GM21390 (cell line): ENCODE measurements at regions not wholly inside any gene's neighbourhood (a gene's known extent, or its start where the extent isn't known, plus 50 kb on each side); places are given as distances from the start of the nearest gene placed in this dataset.

ENCODE experiments used
- ATAC-seq: cut with Tn5 transposase; IDR thresholded peaks from one replicate; pipeline ENCODE4 v1.9.1; 2021; ENCODE audit not compliant: unreplicated experiment

DNA sequence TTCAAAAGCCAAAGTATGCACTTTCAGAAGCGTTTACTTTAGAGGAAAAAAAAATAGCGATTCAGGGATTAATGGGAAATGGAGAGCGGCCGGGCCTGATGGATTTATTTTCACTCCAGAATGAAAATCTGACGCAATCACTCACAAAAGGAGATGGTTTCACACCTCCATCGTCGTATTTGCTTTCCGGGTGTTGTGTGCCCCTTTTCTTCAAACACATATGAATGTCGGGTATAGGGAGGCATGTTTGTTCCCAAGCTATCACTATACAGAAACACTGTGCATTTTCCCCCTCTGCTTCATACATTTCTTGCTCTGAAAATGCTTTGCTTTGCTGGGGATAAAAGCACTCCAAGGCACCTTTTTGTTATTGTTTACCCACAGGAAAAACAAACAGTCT, 562.2 kb upstream of the ZFHX3 start:
- ATAC-seq = no peak

DNA sequence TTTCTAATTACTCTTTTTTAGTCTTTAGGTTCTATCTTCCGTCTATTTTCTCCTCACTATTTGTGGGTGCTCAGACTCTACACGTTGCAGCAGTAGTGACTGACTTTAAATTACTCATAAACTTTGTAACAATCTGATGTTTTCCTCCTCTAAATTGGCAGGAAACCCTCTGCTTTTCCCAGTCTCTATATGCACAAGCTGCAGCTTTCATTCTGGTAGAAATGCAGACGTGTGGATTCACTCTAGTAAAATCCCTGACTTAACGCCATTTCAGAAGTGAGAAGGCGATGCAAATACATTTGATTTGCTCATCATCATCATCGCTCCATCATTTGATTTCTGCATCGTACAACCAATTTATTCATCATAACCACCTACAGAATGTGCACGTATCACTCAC, 561.0 kb upstream of the ZFHX3 start:
- ATAC-seq = no peak

DNA sequence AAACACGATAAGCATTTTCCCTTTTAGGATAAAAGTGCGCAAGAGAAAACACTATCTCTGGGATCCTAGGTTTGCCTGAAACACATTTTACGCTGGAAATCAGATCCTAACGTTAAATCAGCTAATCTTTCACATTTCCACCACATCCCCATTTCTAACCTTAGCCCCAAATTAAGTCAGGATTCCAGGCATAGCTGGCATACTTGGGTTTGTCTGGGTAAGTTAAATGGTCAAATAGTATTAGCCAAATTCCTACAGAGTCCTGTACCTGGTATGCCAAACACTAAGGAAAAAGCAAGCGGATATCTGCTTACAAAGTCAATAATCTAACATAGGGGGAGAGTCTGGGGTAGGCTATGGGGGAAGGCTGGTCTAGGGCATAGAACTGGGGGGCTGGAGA, 557.4 kb upstream of the ZFHX3 start:
- ATAC-seq = no peak

DNA sequence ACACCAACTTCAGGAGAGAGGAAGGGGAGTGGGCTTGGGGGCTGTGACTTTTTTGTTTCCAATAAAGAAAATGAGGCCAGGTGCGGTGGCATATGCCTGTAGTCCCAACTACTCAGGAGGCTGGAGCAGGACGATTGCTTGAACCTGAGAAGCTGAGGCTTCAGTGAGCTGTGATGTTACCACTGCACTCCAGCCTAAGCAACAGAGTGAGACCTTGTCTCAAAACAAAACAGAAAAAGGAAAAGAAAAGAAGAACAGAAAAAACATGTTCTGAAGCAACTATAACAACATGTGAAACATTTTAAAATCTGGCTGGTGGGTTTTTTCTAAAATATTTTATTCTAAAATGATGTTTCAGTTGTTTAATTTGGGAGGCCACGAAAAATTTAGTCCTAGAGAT, 554.0 kb upstream of the ZFHX3 start:
- ATAC-seq = no peak

DNA sequence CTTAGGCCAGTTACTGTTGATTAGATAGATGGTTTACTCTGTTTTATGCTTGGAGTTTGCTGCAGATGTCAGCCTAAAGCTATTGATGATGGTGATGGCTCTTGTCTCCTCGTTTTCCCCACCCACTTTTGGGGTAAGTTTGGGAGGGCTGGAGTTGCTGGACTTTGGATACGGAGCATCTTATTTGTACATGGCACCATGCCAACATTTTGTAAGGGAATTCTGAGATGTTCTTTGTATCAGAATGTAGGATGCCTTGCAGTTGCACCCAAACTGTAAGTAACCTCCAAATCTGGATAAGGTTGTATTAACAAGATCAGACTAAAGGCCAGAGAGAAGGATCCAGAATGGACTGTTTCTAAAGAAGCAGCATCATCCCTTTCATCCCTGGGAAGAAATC, 551.9 kb upstream of the ZFHX3 start:
- no peak for ATAC-seq

DNA sequence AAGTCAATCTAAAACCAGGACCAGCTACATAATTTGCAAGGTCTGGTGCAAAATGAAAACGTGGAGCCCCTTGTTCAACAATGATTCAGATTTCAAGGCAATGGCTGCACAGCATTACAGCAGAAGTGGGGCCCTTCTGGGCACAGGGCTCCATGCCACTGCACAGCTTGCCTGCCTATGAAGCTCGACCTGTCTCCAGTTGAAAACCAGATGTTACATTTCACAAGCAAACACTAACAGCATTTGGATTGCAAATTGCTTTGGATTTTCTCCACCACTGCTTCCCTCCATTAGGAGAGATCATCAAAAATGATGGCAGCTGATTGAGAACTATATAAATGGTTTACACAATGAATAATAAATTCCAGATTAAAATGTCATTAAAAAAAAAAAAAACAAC, 551.4 kb upstream of the ZFHX3 start:
- no peak for ATAC-seq

DNA sequence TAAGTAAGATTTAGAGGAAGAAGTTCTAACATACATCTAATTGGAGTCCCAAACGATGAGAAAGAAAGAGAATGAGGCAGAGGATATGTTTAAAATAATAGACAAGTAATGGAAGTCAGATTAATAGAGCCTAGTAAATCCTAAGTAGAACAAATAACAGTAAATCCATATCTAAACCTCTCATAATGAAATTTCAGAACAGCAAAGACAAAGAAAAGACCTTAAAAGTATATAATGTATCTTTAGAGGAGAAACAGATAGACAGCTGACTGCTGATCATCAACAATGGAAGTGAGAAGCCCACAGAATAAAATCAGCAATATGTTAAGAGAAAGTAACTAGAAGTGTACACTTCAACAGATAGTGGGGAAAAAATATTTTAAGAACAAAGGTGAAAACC, 536.2 kb upstream of the ZFHX3 start:
- ATAC-seq = no peak

DNA sequence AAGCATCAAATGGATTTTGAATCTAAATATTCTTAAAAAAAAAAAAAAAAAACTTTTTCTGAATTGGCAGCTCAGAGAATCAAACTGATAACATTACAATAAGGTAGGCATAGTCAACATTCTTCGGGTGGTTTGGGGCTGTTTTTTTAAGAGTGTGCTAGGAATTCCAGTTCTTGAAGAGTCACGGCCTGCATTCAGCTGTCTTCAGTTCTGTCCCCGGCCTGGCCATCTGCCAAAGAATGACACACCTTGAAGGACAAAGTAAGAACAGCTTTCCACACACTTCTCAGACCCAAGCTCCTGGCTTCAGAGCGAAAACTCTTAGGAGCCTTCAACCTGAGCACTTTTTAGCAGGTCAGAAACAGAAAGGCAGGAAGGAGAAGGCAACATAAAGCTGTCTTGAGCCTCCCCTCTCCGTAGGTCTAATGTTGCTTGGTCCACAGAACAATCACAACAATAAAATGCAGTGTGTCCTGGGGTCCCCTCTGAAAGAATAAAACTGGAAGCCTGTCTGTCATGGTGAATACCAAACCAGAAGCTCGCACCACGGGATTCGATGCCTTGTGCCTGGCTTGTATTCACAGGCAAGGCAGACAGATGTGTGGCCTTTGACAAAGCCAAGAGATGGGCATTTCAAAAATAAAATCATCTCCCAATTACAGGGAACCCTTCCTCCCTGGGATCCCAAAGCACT, 524.4 kb upstream of the ZFHX3 start:
- ATAC-seq = no peak

DNA sequence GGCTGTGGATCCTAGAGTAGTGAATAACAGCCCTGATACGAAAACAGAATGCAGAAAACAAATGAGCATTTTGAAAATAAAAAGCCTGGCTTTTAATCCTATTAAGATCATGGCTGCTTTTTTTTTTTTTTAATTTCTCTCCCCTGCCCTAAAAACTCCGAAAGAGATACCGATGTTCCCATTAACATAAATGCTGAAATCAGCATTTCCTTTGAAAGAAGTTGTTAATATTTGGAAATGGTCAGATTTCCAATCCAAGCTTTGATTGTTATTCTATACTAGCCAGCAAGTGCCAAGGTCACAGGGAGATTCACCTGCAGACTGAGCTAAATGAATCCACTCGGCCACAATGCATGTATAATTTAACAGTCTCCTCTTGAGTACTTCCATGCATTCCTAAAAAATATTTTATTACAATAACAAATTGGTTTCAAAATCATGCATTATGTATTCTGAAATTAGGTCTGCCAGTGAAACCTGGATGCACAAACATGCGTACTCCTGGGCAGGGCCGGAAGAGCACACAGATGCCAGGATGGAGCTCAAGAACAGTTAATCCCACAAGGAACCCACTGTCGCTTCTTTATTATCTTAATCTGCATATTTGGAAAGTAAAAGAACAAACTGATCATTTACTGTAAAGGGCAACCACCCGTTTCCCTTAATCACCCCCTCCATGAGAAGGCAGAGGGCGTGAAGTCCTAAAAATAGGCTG, 521.5 kb upstream of the ZFHX3 start:
- ATAC-seq = no peak

DNA sequence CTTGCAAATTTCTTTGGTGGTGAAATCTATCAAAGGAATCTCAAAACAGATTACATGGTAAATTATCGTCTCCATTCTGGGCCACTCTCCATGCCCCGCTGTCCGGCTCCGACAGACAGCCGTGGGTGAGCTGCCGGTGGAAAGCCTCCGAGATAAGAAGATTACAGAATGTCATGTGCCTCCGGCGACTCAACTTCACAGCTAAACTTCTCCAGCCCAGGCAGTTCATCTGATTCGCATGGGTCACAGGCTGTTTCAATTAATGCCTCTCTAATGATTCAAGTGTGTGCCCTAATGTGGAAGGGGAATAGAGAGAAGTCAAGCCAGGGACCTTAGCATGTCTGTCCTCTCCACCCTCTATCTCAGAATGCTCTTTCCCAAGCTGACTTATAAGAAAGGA, 520.8 kb upstream of the ZFHX3 start:
- no peak for ATAC-seq

DNA sequence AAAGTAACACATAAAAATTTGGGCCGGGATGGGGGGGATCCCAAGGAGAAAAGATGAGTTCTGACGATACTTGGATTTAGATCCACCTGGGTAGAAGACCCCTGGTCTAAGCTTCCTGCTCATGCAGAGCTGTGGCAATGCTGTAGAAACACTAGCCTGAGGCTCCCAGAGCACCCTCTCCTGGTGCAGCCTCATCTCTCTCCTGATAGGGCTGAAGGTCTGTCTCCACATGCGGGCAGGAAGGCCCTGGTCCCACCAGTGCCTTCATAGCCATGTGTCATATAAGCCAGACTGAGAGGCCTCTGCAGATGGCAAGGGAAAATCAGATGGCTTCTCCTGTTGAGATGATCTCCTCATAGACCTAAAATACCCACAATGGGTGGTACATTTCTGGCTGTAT, 518.0 kb upstream of the ZFHX3 start:
- ATAC-seq = no peak

DNA sequence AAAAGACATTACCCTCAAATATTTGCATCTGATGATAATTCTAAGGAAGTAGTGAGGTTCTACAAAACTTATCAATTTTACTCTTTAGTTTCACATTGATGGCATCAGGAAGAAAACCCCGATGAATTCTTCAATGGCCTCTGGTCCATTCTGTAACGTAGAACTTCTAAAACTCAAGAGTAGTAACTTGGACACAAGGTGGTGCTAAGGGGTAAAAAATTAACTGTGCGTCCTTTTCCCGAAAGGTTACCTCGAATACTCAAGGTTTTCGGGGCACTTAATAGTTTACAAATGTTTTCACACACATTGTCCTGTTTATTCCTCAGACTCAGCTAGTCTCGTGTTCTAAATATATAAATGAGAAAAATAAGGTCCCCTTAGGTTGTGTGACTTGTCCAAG, 517.3 kb upstream of the ZFHX3 start:
- no peak for ATAC-seq

DNA sequence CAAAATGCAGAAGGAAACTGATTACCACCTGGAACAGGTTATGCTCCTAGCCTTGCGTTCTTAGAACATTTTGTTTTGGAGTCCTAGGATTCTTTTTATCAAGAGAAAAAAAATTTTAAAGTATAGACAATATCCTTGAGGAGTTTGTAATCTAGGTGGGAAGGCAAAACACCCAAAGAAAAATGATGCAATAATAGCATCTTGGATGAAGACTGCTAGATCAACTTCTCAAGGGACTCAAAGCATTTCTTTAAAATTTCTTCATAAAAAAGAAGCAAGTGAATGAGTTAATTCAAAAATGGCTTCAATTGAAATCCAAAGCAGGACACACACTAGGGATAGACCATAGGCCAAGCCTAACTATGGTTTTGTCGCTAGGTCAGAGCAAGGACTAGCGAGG, 515.8 kb upstream of the ZFHX3 start:
- no peak for ATAC-seq

DNA sequence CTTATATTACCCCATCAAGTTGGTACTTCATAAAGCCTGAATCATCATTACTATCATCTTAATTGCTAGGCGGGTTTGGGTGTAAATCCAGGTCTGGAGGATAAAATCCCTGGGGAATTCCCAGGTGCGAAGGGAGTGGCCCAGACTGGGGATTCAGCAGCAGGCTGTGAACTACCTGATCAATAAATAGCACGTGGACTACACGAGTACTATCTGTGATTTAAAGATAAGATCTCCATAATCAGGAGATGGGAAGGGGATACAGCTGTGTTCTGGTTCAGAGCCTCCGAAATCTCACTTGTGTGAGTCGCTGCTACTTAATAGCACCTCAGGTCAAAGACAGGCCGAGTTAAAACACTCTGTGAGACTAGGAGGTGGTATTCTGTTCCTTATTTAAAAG, 512.6 kb upstream of the ZFHX3 start:
- no peak for ATAC-seq

DNA sequence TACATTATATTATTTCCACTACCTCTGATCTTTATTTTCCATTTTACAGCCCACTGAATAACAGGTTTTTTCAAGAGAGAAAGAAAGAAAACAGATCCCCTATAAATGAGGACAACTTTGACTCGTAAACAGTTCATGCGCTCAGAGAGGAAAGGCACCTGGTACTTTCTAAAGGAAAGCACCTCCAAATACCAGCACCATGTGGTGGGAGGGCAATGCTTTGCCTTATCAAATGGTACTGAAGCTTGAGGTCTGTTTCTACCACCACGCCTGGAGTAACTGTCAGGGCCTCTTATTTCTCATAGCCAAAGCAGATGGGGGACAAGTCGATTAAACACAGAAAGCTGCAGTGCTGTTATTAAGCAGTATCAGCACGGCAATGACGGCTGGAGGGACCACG, 510.3 kb upstream of the ZFHX3 start:
- no peak for ATAC-seq

DNA sequence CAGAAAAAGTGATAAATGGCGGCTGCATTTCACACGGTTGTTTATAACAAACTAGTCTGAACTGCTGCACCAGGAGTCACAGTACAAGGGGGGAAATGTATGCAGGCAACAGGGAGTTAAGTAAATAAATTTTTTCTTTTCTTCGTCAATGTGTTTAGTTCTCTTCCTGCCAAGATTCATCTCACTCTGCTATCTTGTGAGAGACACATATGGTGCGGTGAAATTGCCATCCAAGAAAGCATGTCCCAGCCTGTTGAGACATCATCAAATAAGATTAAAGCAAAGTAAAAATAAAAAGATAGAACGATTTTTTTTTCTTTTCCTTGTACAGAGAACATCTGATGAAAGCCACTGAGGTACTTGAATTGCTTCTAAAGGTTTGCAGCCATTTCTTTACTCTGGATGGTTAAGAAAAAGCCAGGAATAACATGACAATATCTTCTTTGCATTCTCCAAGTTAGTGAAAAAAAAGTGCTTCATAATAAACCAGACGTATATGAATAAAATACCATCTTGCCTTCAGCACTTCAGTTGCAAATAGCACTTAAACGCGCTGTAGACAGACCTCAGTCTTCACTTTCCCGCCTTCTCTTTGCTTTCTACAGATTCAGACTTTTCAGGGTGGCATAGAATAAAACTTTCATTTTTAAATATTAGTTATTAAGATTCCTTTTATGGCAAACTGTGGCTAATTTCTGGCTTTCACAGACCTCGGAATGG, 506.2 kb upstream of the ZFHX3 start:
- no peak for ATAC-seq

DNA sequence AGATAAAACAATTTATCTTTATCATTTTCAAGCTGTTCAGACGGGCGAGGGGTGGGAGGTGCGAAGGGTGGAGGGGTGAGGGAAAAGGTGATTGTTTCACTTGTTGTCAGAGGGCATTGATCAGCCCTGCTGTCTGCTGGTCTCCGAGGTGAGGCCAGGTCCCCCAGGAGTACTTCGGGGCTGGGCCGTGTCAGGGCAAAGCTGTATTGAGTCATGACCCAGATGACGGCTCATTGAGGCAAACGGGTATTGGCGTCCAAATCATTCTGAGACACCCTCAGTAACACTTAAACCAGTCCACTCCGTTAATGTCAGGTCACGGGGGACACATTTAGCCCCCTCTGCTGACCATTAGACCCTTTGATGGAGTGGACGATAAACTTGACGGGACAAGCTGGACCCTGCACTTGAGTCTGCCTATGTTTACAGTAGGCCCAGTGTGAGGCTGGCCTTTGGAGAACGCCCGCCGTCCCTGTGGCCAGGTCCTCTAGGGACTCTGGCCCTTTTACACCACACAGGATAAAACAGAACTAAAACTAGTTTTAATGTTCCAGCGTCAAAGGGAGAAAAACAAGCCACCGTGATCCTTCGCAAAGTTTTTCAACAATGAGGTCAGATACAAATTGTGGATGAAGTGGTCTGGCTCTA, 502.2 kb upstream of the ZFHX3 start:
- ATAC-seq = no peak

DNA sequence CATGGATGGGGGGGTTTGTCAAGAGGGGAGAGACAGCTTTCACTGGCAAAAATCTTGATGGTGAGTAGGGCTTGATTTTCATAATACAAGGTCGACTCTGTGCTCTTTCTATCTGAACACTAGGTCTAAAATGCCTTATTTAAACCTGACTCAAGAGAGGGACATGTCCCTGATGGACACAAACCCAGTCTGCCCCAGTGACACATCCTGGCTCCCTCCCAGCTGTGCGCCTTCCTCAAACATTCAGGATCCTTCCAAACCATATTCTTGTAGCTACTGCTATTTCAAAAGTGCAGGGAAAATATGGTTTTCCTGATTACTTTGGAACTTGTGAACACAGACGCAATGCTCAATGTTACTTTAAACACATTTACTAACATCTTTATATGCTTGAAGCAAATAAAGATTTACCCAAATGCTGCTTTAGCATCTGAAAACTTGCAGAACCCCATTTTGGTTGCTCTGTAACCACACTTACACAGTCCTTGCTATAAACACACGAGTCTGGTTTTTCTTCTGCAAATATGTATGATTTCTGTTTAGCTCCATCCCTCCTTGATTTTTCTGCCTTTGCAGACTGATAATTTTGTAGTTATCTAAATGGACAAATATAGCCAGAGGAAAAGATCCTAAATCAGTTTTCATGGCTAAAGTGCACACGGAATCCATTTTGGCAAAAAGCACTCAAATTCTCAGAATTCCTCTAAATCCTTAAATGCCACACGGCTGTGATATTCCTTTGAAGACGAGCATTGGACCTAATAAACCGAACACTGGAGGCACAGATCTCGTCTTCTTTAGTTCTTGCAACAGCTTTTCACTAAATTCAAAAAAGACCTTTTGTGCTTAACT, 499.9 kb upstream of the ZFHX3 start:
- ATAC-seq = no peak

DNA sequence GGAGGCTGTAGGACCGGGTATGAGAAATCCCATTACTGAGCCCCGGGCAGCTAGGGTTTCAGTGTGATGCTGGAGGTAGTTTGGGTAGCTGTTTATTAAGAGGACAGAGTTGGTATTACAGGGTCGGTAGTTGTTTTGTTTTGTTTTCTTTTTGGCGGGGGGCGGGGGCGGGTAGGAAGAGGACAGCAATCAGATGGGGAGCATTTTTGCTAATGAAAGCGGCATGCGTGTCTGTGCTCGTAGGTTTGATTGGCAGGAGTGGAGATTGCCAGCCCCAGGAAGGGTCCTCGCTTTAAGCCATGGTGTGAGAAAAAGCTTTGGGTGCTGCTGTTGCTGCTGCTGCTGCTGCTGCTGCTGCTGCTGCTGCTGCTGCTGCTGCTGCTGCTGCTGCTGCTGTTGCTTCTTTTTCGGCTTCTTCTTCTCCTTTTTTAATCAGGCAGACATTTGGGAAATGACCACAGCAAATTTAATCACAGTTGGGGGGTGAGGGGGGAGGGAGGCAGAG, 498.5 kb upstream of the ZFHX3 start:
- ATAC-seq = no peak

DNA sequence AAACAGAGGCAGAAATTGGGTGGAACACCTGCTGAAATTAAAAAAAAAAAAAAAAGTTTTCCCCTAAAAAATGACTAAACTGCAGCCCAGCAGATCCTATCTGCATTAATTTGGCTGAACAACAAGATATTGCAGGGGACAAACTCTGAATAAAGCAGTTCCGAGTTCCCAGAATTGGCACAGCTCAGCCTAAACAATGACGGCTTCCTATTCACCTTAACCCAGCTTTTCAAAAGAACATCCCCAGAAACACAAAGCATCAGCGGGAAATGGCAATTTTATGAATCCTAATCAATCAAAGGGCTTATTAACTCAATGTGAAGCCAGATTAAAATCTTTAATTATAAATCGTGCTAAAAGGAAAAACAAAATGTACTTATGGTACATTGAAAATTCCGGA, 497.8 kb upstream of the ZFHX3 start:
- no peak for ATAC-seq

DNA sequence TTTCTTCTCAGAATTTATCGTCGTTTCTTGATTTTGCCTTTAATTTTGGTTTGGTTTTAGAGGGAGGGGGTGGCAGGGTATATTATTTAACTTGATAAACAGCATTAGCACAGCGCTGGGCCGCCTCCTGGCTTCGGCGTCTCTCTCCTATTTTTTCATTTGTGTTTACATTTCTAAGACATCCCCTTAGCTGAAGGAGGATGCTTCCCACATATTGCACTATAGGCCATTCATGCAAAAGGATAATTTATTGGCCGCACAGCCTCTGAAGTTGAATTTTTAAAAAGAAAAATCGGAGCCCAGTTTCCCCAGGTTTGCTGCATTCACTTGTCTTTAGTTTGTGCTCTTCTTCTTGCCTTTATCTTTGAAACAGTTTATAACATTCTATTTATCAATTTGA, 497.4 kb upstream of the ZFHX3 start:
- no peak for ATAC-seq
